GM12875 (cell line): ENCODE measurements at regions not wholly inside any gene's neighbourhood (a gene's known extent, or its start where the extent isn't known, plus 50 kb on each side); places are given as distances from the start of the nearest gene placed in this dataset.

Experiments used
- H3K4me3 ChIP-seq: one replicate; pipeline ENCODE4 v1.5.1; 2011; ENCODE audit warnings: low read depth, low read length, control low read depth
- TF ChIP-seq, protein P1 (sequence below): IDR thresholded peaks from 2 replicates; pipeline ENCODE4 v1.5.1; 2011; ENCODE audit warnings: low read depth, mild to moderate bottlenecking, control low read depth, inconsistent platforms, low read length, moderate library complexity, borderline replicate concordance; ENCODE audit not compliant: insufficient read depth

DNA sequence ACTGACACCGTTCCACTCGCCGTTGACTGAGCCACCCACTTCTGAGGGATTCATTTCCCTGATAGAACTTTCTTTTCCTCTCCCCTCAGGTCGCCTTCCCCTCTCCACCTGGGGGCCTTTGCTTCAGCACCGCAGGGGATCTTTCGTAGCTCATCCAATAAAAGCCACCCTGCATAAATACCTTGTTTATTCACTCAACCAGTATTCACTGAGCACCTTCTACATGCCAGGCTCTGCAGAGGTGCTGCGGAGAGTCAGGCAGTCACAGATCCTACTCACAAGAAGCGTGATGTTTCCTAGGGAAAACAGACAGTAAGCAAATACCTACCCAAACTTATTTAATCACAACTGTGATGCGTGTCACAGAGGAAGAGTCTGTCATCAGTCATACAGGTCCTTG lies 127.7 kb downstream of the TEX36 start:
- TF ChIP-seq, protein P1, sequence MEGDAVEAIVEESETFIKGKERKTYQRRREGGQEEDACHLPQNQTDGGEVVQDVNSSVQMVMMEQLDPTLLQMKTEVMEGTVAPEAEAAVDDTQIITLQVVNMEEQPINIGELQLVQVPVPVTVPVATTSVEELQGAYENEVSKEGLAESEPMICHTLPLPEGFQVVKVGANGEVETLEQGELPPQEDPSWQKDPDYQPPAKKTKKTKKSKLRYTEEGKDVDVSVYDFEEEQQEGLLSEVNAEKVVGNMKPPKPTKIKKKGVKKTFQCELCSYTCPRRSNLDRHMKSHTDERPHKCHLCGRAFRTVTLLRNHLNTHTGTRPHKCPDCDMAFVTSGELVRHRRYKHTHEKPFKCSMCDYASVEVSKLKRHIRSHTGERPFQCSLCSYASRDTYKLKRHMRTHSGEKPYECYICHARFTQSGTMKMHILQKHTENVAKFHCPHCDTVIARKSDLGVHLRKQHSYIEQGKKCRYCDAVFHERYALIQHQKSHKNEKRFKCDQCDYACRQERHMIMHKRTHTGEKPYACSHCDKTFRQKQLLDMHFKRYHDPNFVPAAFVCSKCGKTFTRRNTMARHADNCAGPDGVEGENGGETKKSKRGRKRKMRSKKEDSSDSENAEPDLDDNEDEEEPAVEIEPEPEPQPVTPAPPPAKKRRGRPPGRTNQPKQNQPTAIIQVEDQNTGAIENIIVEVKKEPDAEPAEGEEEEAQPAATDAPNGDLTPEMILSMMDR = no peak
- no peak overlapping the region for H3K4me3 ChIP-seq

DNA sequence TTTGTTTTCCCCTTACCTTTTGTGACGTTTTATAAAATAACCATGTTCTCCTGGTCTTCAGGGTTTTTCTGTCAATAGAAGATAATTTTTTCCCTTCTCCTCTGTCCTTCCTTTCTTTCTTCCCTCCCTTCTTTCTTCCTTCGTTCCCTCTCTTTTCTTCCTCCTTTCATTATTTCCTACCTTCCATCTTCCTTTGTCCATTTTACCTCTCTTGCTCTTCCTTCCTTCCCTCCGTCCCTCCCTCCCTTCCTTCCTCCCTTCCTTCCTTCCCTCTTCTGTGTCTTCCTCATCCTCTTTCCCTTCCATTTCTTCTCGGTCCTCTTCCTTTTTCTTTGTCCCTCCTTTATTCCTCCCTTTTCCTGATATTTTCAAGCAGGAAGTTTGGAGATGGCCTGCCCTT lies 128.2 kb downstream of the TEX36 start:
- TF ChIP-seq, protein P1 = no peak
- no peak overlapping the region for H3K4me3 ChIP-seq

DNA sequence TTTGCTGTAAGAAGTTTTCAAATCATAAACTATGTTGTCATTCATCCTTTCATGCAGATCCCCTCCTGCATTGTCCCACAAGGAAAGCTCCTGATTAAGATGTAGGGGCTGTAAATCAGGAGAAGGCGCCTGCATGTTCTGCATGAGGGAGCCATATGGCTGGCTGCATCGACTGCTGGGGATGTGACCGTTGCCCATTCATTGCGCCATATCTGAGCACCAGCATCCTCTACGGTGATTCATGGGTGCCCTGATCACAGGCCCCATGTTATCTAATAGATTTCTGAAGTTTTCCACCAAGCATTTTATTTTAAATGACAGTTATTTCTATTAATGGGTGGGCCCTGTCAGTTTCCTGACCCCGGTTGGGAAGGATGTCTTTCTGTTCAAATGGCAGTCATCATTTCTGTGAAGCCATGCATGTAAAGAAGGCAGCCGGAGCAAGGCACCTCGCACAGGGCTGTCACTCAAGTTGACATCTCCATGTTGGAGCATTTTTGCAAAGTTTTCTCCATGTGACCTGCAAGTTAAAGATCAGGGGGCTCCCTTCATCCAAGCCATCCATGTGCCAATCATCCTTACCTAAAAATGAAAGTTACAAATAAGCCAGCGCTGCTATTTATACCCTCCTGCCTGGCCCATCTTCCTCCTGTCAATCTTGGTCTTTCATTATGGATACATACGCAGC lies 128.8 kb downstream of the TEX36 start:
- no peak overlapping the region for H3K4me3 ChIP-seq
- TF ChIP-seq, protein P1 = no peak

DNA sequence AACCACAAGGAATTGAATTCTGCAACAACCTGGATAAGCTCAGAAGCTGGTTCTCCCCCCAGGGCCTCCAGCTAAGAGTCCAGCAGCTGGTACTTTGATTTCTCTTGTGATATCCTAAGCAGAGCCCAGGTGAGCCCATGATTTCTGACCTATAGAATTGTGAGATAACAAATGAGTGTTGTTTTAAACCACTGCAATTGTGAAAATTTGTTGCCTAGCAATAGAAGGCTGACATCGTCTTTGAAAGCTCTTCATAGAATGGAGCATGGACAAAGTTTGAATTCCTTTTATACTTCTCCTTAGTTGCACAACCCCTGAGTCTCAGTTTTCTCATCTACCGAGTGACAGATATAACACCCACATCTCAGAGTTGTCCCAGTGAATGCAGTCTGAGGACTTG lies 129.9 kb downstream of the TEX36 start:
- TF ChIP-seq, protein P1 = no peak
- H3K4me3 ChIP-seq = no peak overlapping the region

DNA sequence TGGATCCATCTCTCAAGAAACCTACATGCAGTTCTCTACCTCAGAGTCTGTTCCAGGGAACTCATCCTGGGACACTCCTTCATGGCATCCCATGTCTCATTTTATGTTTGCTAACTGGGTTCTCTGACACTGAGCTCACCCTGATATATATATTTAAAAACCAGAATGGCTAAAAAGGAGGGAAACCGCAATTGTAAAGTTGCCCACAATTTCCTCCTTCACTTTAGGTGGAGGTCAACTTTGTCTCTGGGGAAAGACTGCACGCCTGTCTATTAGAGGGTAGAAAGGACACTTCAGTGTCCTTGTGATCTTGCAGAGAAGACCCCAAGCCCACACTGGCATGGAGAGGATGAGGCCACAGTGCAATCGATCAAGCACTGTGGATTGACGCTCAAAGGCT lies 131.7 kb downstream of the TEX36 start:
- TF ChIP-seq, protein P1 = no peak
- H3K4me3 ChIP-seq = no peak overlapping the region

DNA sequence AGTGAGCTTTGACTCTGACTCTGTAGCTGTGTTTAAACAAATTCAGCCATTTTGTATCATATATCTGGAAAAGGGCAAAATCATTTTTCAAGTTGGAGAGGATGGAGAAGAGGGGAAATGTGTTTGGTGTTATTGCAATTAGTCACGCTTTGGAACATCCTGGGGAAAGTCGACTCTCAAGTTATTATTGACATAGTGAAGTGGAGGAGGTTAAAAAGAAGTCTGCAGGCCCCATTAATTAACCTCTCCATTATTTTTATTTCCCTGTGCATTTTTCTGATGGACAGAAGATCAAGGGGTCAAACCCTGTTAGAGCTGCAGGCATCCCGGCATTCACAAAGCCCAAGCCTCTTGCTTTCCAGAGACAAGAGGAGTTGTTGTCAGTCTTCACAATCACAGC lies 132.6 kb downstream of the TEX36 start:
- no peak overlapping the region for H3K4me3 ChIP-seq
- TF ChIP-seq, protein P1 = no peak

DNA sequence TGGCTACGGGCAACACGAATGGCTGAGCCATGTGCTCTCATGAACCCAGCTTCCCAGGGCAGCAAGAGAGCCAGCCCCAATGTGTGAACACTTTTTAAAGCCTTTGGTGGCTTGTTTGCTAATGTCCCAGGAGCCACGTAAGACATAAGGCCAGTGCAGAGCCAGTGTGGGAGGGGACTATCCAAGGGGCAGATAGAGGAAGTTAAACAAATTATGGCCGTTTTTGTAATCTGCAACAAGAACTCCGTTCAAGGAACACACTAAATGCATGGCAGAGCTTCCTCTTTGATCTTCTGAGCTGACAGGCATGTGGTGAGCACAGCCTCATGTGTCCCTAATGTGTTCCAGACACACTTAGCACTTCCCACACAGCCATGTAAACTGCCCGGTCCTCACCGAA lies 133.3 kb downstream of the TEX36 start:
- TF ChIP-seq, protein P1 = no peak
- no peak overlapping the region for H3K4me3 ChIP-seq
